D341Med (cell line): ENCODE measurements at regions not wholly inside any gene's neighbourhood (a gene's known extent, or its start where the extent isn't known, plus 50 kb on each side); places are given as distances from the start of the nearest gene placed in this dataset.
"Not testable (repeated sequence)": the region's sequence is repeated elsewhere in the genome, so short reads cannot be mapped to it uniquely, and the experiment has no call there.

ENCODE experiments used
- DNase-seq: peaks from one replicate; pipeline ENCODE4 v3.0.0; 2012; ENCODE audit warnings: low spot score

- no peak for DNase-seq
Measured at GRCh38 chr2:31736695-31737454, 156.1 kb upstream of the SRD5A2 start.

GRCh38 chr2:31735716-31736115 is 155.0 kb upstream of the SRD5A2 start:
- no peak for DNase-seq

GRCh38 chr2:31729442-31730092 is 148.8 kb upstream of the SRD5A2 start:
- DNase-seq: peak; percentile 36

GRCh38 chr2:31729065-31729439 is 148.3 kb upstream of the SRD5A2 start:
- DNase-seq: no peak

- no peak for DNase-seq
Measured at GRCh38 chr2:31728406-31729064, 147.8 kb upstream of the SRD5A2 start.

- DNase-seq: no peak
Measured at GRCh38 chr2:31726457-31726856, 145.7 kb upstream of the SRD5A2 start.

GRCh38 chr2:31725444-31725843 is 144.7 kb upstream of the SRD5A2 start:
- no peak for DNase-seq

- DNase-seq: no peak
Measured at GRCh38 chr2:31711737-31712136, 131.0 kb upstream of the SRD5A2 start.

- no peak for DNase-seq
Measured at GRCh38 chr2:31710121-31710520, 129.4 kb upstream of the SRD5A2 start.

GRCh38 chr2:31707992-31708391 is 127.3 kb upstream of the SRD5A2 start:
- DNase-seq: no peak

GRCh38 chr2:31704561-31705212 is 123.9 kb upstream of the SRD5A2 start:
- DNase-seq: no peak

GRCh38 chr2:31703253-31703652 is 122.5 kb upstream of the SRD5A2 start:
- DNase-seq: no peak

- DNase-seq: no peak
Measured at GRCh38 chr2:31698722-31699121, 118.0 kb upstream of the SRD5A2 start.

GRCh38 chr2:31696068-31696467 is 115.3 kb upstream of the SRD5A2 start:
- DNase-seq: no peak

- DNase-seq: no peak
Measured at GRCh38 chr2:31694444-31694843, 113.7 kb upstream of the SRD5A2 start.

- DNase-seq: no peak
Measured at GRCh38 chr2:31693882-31694281, 113.1 kb upstream of the SRD5A2 start.

GRCh38 chr2:31688282-31688681 is 107.5 kb upstream of the SRD5A2 start:
- DNase-seq: no peak

GRCh38 chr2:31683506-31683905 is 102.8 kb upstream of the SRD5A2 start:
- not testable (repeated sequence) for DNase-seq

GRCh38 chr2:31675485-31675901 is 94.8 kb upstream of the SRD5A2 start:
- DNase-seq: no peak

- no peak for DNase-seq
Measured at GRCh38 chr2:31674446-31674845, 93.7 kb upstream of the SRD5A2 start.

GRCh38 chr2:31666878-31667277 is 86.1 kb upstream of the SRD5A2 start:
- no peak for DNase-seq

- no peak for DNase-seq
Measured at GRCh38 chr2:31664949-31665724, 84.4 kb upstream of the SRD5A2 start.
